Ovary (tissue), 3 donors: ENCODE measurements at regions not wholly inside any gene's neighbourhood (a gene's known extent, or its start where the extent isn't known, plus 50 kb on each side); places are given as distances from the start of the nearest gene placed in this dataset.

Source experiments
- POLR2A ChIP-seq: fragments of 450-650 bp; IDR thresholded peaks from one replicate; pipeline ENCODE4 v1.6.1; 2017; ENCODE audit warnings: antibody characterized with exemption, mild to moderate bottlenecking, moderate library complexity
- TF ChIP-seq, protein P1 (sequence below), 3 donors: fragments of 450-650 bp in 2 of 3; fragments of 200-600 bp in 1 of 3; IDR thresholded peaks; one replicate each; pipeline versions ENCODE4 v1.5.1 to v1.8.0; 2016 to 2022; ENCODE audit warnings: antibody characterized with exemption in 3 of 3, mild to moderate bottlenecking in 1 of 3
- donor health status: DM: no; HTN: no; CAD: no.

GRCh38 chr2:14551069-14551468 lies 81.4 kb upstream of the LRATD1 start:
- TF ChIP-seq, protein P1, sequence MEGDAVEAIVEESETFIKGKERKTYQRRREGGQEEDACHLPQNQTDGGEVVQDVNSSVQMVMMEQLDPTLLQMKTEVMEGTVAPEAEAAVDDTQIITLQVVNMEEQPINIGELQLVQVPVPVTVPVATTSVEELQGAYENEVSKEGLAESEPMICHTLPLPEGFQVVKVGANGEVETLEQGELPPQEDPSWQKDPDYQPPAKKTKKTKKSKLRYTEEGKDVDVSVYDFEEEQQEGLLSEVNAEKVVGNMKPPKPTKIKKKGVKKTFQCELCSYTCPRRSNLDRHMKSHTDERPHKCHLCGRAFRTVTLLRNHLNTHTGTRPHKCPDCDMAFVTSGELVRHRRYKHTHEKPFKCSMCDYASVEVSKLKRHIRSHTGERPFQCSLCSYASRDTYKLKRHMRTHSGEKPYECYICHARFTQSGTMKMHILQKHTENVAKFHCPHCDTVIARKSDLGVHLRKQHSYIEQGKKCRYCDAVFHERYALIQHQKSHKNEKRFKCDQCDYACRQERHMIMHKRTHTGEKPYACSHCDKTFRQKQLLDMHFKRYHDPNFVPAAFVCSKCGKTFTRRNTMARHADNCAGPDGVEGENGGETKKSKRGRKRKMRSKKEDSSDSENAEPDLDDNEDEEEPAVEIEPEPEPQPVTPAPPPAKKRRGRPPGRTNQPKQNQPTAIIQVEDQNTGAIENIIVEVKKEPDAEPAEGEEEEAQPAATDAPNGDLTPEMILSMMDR (IDR thresholded peaks at IDR 0.05): no peak
- TF ChIP-seq POLR2A: no peak
